Testis (tissue), 2 donors: ENCODE measurements at regions not wholly inside any gene's neighbourhood (a gene's known extent, or its start where the extent isn't known, plus 50 kb on each side); places are given as distances from the start of the nearest gene placed in this dataset.

Experiments
- CTCF ChIP-seq, 3 experiments: fragments of 450-650 bp in 2 of 3; fragments of 200-600 bp in 1 of 3; sonication (generic) in 1 of 3; IDR thresholded peaks; one replicate each; pipeline ENCODE4 v1.5.1; 2016 to 2019; ENCODE audit warnings: antibody characterized with exemption in 3 of 3, mild to moderate bottlenecking in 2 of 3, moderate library complexity in 1 of 3
- POLR2A ChIP-seq: fragments of 450-650 bp; IDR thresholded peaks from one replicate; pipeline ENCODE4 v1.6.1; 2017; ENCODE audit warnings: antibody characterized with exemption, mild to moderate bottlenecking, moderate library complexity

- no peak for TF ChIP-seq CTCF (IDR thresholded peaks at IDR 0.05)
- TF ChIP-seq POLR2A, result no peak
These were observed 415.2 kb upstream of the FRG2C start for GRCh38 chr3:75248974-75249373.
